T-helper 1 cell treated with Interleukin-12 subunit alpha and Interleukin-12 subunit beta and Interleukin-4 antibody, amounts not matched to agents 30 μg/mL and 1 μg/mL, for 36 hours (primary cell): ENCODE measurements at regions not wholly inside any gene's neighbourhood (a gene's known extent, or its start where the extent isn't known, plus 50 kb on each side); places are given as distances from the start of the nearest gene placed in this dataset.

Experiments
- H3K27ac Mint-ChIP-seq: one replicate; pipeline ENCODE4 v1.8.0; 2021; ENCODE audit warnings: mild to moderate bottlenecking, mixed read lengths
- H3K27me3 Mint-ChIP-seq: one replicate; pipeline ENCODE4 v1.8.0; 2021; ENCODE audit warnings: low read depth, mixed read lengths
- H3K36me3 Mint-ChIP-seq: one replicate; pipeline ENCODE4 v1.8.0; 2021; ENCODE audit warnings: low read depth, mixed read lengths
- H3K4me1 Mint-ChIP-seq: one replicate; pipeline ENCODE4 v1.8.0; 2021; ENCODE audit warnings: low read depth, mixed read lengths
- H3K4me3 Mint-ChIP-seq: one replicate; pipeline ENCODE4 v1.8.0; 2021; ENCODE audit warnings: mild to moderate bottlenecking, moderate library complexity, mixed read lengths
- H3K9me3 Mint-ChIP-seq: one replicate; pipeline ENCODE4 v1.8.0; 2021; ENCODE audit warnings: mixed read lengths

- Mint-ChIP-seq H3K4me3 (no peak overlapping the region), H3K27me3 (peaks cover 6% of the 10 kb centered on the region), H3K9me3 (peaks cover 24% of the 10 kb centered on the region), H3K36me3 (peaks cover 4% of the 10 kb centered on the region), H3K27ac (no peak overlapping the region), H3K4me1 (peaks cover 3% of the 10 kb centered on the region)
Observed at GRCh38 chr2:38131676-38132075, 55.7 kb upstream of the CYP1B1 start.

GRCh38 chr2:38130876-38131275, 54.9 kb upstream of the CYP1B1 start:
- H3K4me1 Mint-ChIP-seq, result peaks cover 3% of the 10 kb centered on the region
- H3K4me3 Mint-ChIP-seq, result no peak overlapping the region
- peaks cover 28% of the 10 kb centered on the region for H3K9me3 Mint-ChIP-seq
- H3K36me3 Mint-ChIP-seq, result peaks cover 4% of the 10 kb centered on the region
- peaks cover under 1% of the 10 kb centered on the region for H3K27me3 Mint-ChIP-seq
- H3K27ac Mint-ChIP-seq, result no peak overlapping the region

GRCh38 chr2:38129987-38130386, 54.0 kb upstream of the CYP1B1 start:
- no peak overlapping the region for H3K27ac Mint-ChIP-seq
- H3K4me3 Mint-ChIP-seq, result no peak overlapping the region
- H3K9me3 Mint-ChIP-seq, result peaks cover 31% of the 10 kb centered on the region
- no peaks in the 10 kb centered on the region for H3K27me3 Mint-ChIP-seq
- peaks cover 4% of the 10 kb centered on the region for H3K36me3 Mint-ChIP-seq
- peaks cover 3% of the 10 kb centered on the region for H3K4me1 Mint-ChIP-seq

- H3K4me1 Mint-ChIP-seq, result peaks cover 3% of the 10 kb centered on the region
- peaks cover 4% of the 10 kb centered on the region for H3K36me3 Mint-ChIP-seq
- no peaks in the 10 kb centered on the region for H3K27me3 Mint-ChIP-seq
- peaks cover 31% of the 10 kb centered on the region for H3K9me3 Mint-ChIP-seq
- H3K27ac Mint-ChIP-seq, result no peak overlapping the region
- H3K4me3 Mint-ChIP-seq, result no peak overlapping the region
Observed at GRCh38 chr2:38129481-38129880, 53.5 kb upstream of the CYP1B1 start.

- peaks cover 3% of the 10 kb centered on the region for H3K4me1 Mint-ChIP-seq
- H3K36me3 Mint-ChIP-seq, result peaks cover 4% of the 10 kb centered on the region
- no peak overlapping the region for H3K27ac Mint-ChIP-seq
- H3K4me3 Mint-ChIP-seq, result no peak overlapping the region
- peaks cover 31% of the 10 kb centered on the region for H3K9me3 Mint-ChIP-seq
- no peaks in the 10 kb centered on the region for H3K27me3 Mint-ChIP-seq
Observed at GRCh38 chr2:38128653-38129052, 52.7 kb upstream of the CYP1B1 start.

- Mint-ChIP-seq H3K4me3 (no peak overlapping the region), H3K27me3 (no peaks in the 10 kb centered on the region), H3K9me3 (peaks cover 31% of the 10 kb centered on the region), H3K4me1 (peaks cover 3% of the 10 kb centered on the region), H3K36me3 (peaks cover 4% of the 10 kb centered on the region), H3K27ac (no peak overlapping the region)
Observed at GRCh38 chr2:38127277-38127676, 51.3 kb upstream of the CYP1B1 start.

- peaks cover 4% of the 10 kb centered on the region for H3K36me3 Mint-ChIP-seq
- H3K27ac Mint-ChIP-seq, result no peak overlapping the region
- peaks cover 31% of the 10 kb centered on the region for H3K9me3 Mint-ChIP-seq
- peaks cover 1% of the 10 kb centered on the region for H3K4me1 Mint-ChIP-seq
- H3K27me3 Mint-ChIP-seq, result no peaks in the 10 kb centered on the region
- H3K4me3 Mint-ChIP-seq, result no peak overlapping the region
Observed at GRCh38 chr2:38125842-38126241, 49.9 kb upstream of the CYP1B1 start.
